ENCODE measurements at regions not wholly inside any gene's neighbourhood (a gene's known extent, or its start where the extent isn't known, plus 50 kb on each side); places are given as distances from the start of the nearest gene placed in this dataset.

DNA sequence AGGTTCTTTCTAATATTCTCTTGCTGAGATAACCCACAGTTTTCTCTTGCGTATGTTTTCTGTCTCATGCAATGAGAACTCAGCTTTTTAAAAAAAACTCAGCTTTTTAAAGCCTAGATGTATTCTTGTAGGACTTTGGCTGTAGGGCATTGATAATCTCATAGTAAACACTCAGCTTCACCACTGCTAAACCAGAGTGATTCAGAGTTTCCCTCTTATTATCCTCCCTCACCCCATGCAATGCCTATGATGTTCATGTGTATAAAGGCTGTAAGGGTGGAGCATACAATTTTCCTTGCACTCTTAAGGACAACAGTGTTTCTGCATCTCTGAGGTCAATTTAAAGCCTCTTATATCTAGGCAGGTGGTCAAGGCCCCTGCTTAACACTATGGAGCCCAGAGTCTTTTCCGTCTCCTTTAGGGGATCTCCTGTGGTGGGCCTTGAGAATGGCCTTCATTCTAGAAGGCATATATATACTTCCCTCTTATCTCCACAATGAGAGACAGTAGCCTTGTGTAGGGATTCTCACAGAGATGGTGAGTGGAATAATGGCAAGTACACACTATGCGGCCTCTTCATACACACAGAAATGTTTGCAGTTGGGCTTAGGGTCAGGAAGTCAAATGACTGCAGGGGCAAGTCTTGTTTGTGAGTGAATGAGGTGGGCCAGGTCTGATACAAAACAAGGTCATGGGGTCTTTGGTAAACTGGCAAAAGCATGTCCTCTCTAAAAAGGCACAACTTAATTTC is 279.6 kb downstream of the HS3ST3A1 start:
- TF ChIP-seq, protein P1, sequence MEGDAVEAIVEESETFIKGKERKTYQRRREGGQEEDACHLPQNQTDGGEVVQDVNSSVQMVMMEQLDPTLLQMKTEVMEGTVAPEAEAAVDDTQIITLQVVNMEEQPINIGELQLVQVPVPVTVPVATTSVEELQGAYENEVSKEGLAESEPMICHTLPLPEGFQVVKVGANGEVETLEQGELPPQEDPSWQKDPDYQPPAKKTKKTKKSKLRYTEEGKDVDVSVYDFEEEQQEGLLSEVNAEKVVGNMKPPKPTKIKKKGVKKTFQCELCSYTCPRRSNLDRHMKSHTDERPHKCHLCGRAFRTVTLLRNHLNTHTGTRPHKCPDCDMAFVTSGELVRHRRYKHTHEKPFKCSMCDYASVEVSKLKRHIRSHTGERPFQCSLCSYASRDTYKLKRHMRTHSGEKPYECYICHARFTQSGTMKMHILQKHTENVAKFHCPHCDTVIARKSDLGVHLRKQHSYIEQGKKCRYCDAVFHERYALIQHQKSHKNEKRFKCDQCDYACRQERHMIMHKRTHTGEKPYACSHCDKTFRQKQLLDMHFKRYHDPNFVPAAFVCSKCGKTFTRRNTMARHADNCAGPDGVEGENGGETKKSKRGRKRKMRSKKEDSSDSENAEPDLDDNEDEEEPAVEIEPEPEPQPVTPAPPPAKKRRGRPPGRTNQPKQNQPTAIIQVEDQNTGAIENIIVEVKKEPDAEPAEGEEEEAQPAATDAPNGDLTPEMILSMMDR (IDR thresholded peaks at IDR 0.05) = no peak
- TF ChIP-seq POLR2A (IDR thresholded peaks at IDR 0.05) (no peak), EP300 (IDR thresholded peaks at IDR 0.05) (no peak)
